Uterus (tissue), 2 donors: ENCODE measurements at regions not wholly inside any gene's neighbourhood (a gene's known extent, or its start where the extent isn't known, plus 50 kb on each side); places are given as distances from the start of the nearest gene placed in this dataset.

Experiments used
- POLR2A ChIP-seq, 2 donors: fragments of 450-650 bp; IDR thresholded peaks; one replicate each; pipeline ENCODE4 v1.6.1; 2016; ENCODE audit warnings: antibody characterized with exemption in 2 of 2, mild to moderate bottlenecking in 1 of 2, moderate library complexity in 1 of 2
- TF ChIP-seq, protein P1 (sequence below), 4 experiments: fragments of 200-600 bp in 2 of 4; fragments of 450-650 bp in 2 of 4; sonication (generic) in 2 of 4; IDR thresholded peaks; one replicate each; pipeline ENCODE4 v1.5.1; 2016 to 2019; ENCODE audit warnings: antibody characterized with exemption in 4 of 4, mild to moderate bottlenecking in 2 of 4, moderate library complexity in 1 of 4

DNA sequence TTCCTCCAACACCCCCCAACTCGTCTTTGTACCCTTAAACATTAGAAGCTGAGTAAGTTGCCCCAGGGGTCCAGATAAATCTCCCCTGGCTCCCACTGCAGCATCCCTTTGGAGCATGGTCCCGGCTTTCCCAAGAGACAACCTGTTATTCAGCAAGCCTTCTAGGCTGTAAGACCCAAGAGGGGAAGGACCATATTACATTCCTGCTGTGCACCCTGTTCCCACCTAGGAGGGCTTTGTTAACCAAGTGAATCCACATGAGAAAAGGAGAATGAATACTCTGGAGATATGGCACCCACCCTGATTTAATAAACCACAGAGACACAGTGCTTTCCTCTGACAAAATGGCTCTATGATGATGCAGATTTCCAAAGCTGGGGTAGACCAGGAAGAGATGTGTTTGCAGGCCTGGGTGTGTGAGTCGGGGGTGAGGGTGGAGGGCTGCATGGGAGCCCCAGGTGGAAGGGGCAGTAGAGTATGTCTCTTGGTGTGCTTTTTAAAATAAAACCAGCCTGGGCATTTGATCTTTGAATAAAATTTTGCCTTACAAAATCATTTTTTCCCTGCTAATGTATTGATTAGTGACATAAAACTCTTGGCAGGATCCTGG, 325.2 kb downstream of the DRD1 start:
- TF ChIP-seq, protein P1, sequence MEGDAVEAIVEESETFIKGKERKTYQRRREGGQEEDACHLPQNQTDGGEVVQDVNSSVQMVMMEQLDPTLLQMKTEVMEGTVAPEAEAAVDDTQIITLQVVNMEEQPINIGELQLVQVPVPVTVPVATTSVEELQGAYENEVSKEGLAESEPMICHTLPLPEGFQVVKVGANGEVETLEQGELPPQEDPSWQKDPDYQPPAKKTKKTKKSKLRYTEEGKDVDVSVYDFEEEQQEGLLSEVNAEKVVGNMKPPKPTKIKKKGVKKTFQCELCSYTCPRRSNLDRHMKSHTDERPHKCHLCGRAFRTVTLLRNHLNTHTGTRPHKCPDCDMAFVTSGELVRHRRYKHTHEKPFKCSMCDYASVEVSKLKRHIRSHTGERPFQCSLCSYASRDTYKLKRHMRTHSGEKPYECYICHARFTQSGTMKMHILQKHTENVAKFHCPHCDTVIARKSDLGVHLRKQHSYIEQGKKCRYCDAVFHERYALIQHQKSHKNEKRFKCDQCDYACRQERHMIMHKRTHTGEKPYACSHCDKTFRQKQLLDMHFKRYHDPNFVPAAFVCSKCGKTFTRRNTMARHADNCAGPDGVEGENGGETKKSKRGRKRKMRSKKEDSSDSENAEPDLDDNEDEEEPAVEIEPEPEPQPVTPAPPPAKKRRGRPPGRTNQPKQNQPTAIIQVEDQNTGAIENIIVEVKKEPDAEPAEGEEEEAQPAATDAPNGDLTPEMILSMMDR (IDR thresholded peaks at IDR 0.05): no peak
- no peak for TF ChIP-seq POLR2A (IDR thresholded peaks at IDR 0.05)
